ENCODE measurements at regions not wholly inside any gene's neighbourhood (a gene's known extent, or its start where the extent isn't known, plus 50 kb on each side); places are given as distances from the start of the nearest gene placed in this dataset.

- TF ChIP-seq CTCF (IDR thresholded peaks at IDR 0.05) (no peak), POLR2A (IDR thresholded peaks at IDR 0.05) (no peak)
Measured at GRCh38 chr9:82750411-82750913, 312.5 kb downstream of the RASEF start.

Data from breast epithelium (tissue), 3 donors.